ENCODE measurements at regions not wholly inside any gene's neighbourhood (a gene's known extent, or its start where the extent isn't known, plus 50 kb on each side); places are given as distances from the start of the nearest gene placed in this dataset.

GRCh38 chr5:63768221-63768620, 194.0 kb downstream of the HTR1A start:
- Histone ChIP-seq H4K20me1 (replicated peaks; ENCODE audit: control insufficient read depth, insufficient read depth, low read length) (no peaks in the 10 kb centered on the region), H3K9ac (ENCODE audit: insufficient read depth in 1 of 2, low read depth in 2 of 2, low read length in 2 of 2) (no peak overlapping the region), H3K79me2 (ENCODE audit: control insufficient read depth, insufficient read depth, low read length) (no peaks in the 10 kb centered on the region), H3K4me2 (ENCODE audit: insufficient read depth, low read length) (no peak overlapping the region), H3K9me3 (replicated peaks; ENCODE audit: control insufficient read depth, insufficient read depth, low read depth, low read length) (no peaks in the 10 kb centered on the region), H3K4me3 (no peak overlapping the region), H3K9me1 (ENCODE audit: control insufficient read depth, insufficient read depth, low read length) (no peaks in the 10 kb centered on the region), H3K36me3 (ENCODE audit: control insufficient read depth, insufficient read depth, low read length) (no peaks in the 10 kb centered on the region), H3K27me3 (ENCODE audit: control insufficient read depth in 2 of 2, insufficient read depth in 2 of 2, low read length in 2 of 2) (no peaks in the 10 kb centered on the region), H3K4me1 (replicated peaks in 1 of 2; ENCODE audit: control insufficient read depth in 2 of 2, insufficient read depth in 2 of 2, low read length in 2 of 2) (no peaks in the 10 kb centered on the region), H2AFZ (ENCODE audit: low read depth, low read length) (no peak overlapping the region), H3K27ac (ENCODE audit: extremely low read depth, low read depth, low read length) (no peak overlapping the region)
- TF ChIP-seq, protein P1, sequence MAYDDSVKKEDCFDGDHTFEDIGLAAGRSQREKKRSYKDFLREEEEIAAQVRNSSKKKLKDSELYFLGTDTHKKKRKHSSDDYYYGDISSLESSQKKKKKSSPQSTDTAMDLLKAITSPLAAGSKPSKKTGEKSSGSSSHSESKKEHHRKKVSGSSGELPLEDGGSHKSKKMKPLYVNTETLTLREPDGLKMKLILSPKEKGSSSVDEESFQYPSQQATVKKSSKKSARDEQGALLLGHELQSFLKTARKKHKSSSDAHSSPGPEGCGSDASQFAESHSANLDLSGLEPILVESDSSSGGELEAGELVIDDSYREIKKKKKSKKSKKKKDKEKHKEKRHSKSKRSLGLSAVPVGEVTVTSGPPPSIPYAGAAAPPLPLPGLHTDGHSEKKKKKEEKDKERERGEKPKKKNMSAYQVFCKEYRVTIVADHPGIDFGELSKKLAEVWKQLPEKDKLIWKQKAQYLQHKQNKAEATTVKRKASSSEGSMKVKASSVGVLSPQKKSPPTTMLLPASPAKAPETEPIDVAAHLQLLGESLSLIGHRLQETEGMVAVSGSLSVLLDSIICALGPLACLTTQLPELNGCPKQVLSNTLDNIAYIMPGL (CRISPR knock-in tag; IDR thresholded peaks at IDR 0.05): no peak
- TF ChIP-seq ZNF778 (CRISPR knock-in tag; IDR thresholded peaks at IDR 0.05) (no peak), MAFK (IDR thresholded peaks at IDR 0.05; ENCODE audit: low read length) (no peak), MCM2 (IDR thresholded peaks at IDR 0.05; ENCODE audit: low read depth) (no peak), MAFG (tag; conservative IDR thresholded peaks at IDR 0.05) (no peak), ZNF354B (CRISPR knock-in tag; IDR thresholded peaks at IDR 0.05) (no peak), FUS (optimal IDR thresholded peaks at IDR 0.05; ENCODE audit: low read depth, low read length) (no peak), CHD2 (IDR thresholded peaks at IDR 0.05; ENCODE audit: low read depth, low read length) (no peak)
- no TSS peak for BruUV-seq (replicated peaks)
- CTCF ChIA-PET (ENCODE audit: low intra/inter-chr PET ratio): no interaction called here
- DNase-seq (ENCODE audit: extremely low read depth in 1 of 4, low spot score in 3 of 4): no peak
- 3% methylated on average over 4 of the region's 4 CpGs for WGBS (ENCODE audit: insufficient coverage, low coverage, missing lambda C conversion rate)
- intact Hi-C loops (cut with micrococcal nuclease): no loop called here
- no peak for ATAC-seq
- POLR2A ChIA-PET: no interaction called here
- no peak for FAIRE-seq
- in situ Hi-C loops (cut with MboI): no loop called here

Data from K562 (cell line).